ENCODE measurements at regions not wholly inside any gene's neighbourhood (a gene's known extent, or its start where the extent isn't known, plus 50 kb on each side); places are given as distances from the start of the nearest gene placed in this dataset.

GRCh38 chr13:84126671-84127171, 244.4 kb upstream of the SLITRK1 start:
- no peaks in the 10 kb centered on the region for H3K9me3 ChIP-seq (replicated peaks in 1 of 3)
- intact Hi-C loops (cut with DNase I): no loop called here

GRCh38 chr13:84121456-84121855, 239.2 kb upstream of the SLITRK1 start:
- DNase-seq: no peak
- Histone ChIP-seq H3K9me3 (replicated peaks in 1 of 3) (no peaks in the 10 kb centered on the region), H3K4me3 (no peak overlapping the region), H3K4me1 (replicated peaks in 1 of 2) (no peaks in the 10 kb centered on the region), H3K27me3 (no peaks in the 10 kb centered on the region), H3K36me3 (replicated peaks in 1 of 2) (no peaks in the 10 kb centered on the region), H3K27ac (no peak overlapping the region)
- 68 to 76% (median 73%) methylated on average over 1 of the region's 1 CpG for WGBS, 4 donors
- intact Hi-C loops (cut with DNase I): no loop called here
- no peak for TF ChIP-seq CTCF (IDR thresholded peaks at IDR 0.05)
- no peak for TF ChIP-seq POLR2A (IDR thresholded peaks at IDR 0.05)

More at GRCh38 chr13:84126671-84127171, 244.4 kb upstream of the SLITRK1 start:
- Histone ChIP-seq H3K36me3 (replicated peaks in 1 of 2) (no peaks in the 10 kb centered on the region), H3K27me3 (no peaks in the 10 kb centered on the region), H3K4me1 (replicated peaks in 1 of 2) (no peaks in the 10 kb centered on the region), H3K27ac (no peak overlapping the region), H3K4me3 (no peak overlapping the region)
- 76 to 81% (median 78%) methylated on average over 7 of the region's 7 CpGs for WGBS, 4 donors
- TF ChIP-seq CTCF (IDR thresholded peaks at IDR 0.05): no peak
- TF ChIP-seq POLR2A (IDR thresholded peaks at IDR 0.05): no peak
- no peak for DNase-seq

GRCh38 chr13:84118839-84119409, 236.7 kb upstream of the SLITRK1 start:
- 16 to 26% (median 21%) methylated on average over 2 of the region's 2 CpGs for WGBS, 4 donors
- H3K4me3 ChIP-seq: no peak overlapping the region
- intact Hi-C loops (cut with DNase I): no loop called here
- no peaks in the 10 kb centered on the region for H3K9me3 ChIP-seq (replicated peaks in 1 of 3)
- H3K4me1 ChIP-seq (replicated peaks in 1 of 2): no peaks in the 10 kb centered on the region
- no peak for TF ChIP-seq POLR2A (IDR thresholded peaks at IDR 0.05)
- TF ChIP-seq CTCF (IDR thresholded peaks at IDR 0.05): no peak
- no peak overlapping the region for H3K27ac ChIP-seq
- no peaks in the 10 kb centered on the region for H3K27me3 ChIP-seq
- DNase-seq: no peak
- no peaks in the 10 kb centered on the region for H3K36me3 ChIP-seq (replicated peaks in 1 of 2)

- Histone ChIP-seq H3K4me1 (replicated peaks in 1 of 2) (no peaks in the 10 kb centered on the region), H3K36me3 (replicated peaks in 1 of 2) (no peaks in the 10 kb centered on the region), H3K27me3 (no peaks in the 10 kb centered on the region), H3K4me3 (no peak overlapping the region), H3K9me3 (replicated peaks in 1 of 3) (no peaks in the 10 kb centered on the region), H3K27ac (no peak overlapping the region)
- no peak for TF ChIP-seq CTCF (IDR thresholded peaks at IDR 0.05)
- no peak for TF ChIP-seq POLR2A (IDR thresholded peaks at IDR 0.05)
- 71 to 77% (median 74%) methylated on average over 2 of the region's 2 CpGs for WGBS, 4 donors
- intact Hi-C loops (cut with DNase I): no loop called here
- no peak for DNase-seq
Measured at GRCh38 chr13:84098273-84098672, 216.0 kb upstream of the SLITRK1 start.

All from adrenal gland (tissue), 9 donors.